Endothelial cell (in vitro differentiated cells): ENCODE measurements at regions not wholly inside any gene's neighbourhood (a gene's known extent, or its start where the extent isn't known, plus 50 kb on each side); places are given as distances from the start of the nearest gene placed in this dataset.

ENCODE experiments used
- DNase-seq: peaks from one replicate; pipeline ENCODE4 v3.0.0; 2021; ENCODE audit warnings: low spot score
- H3K27ac Mint-ChIP-seq: one replicate; pipeline ENCODE4 v1.8.0; 2021; ENCODE audit warnings: mixed read lengths, inconsistent platforms; ENCODE audit not compliant: unreplicated experiment
- H3K27me3 Mint-ChIP-seq: one replicate; pipeline ENCODE4 v1.8.0; 2021; ENCODE audit warnings: mild to moderate bottlenecking, moderate library complexity, mixed read lengths, inconsistent platforms; ENCODE audit not compliant: unreplicated experiment
- H3K36me3 Mint-ChIP-seq: one replicate; pipeline ENCODE4 v1.8.0; 2021; ENCODE audit warnings: mild to moderate bottlenecking, low read depth, mixed read lengths, inconsistent platforms; ENCODE audit not compliant: unreplicated experiment
- H3K4me1 Mint-ChIP-seq: one replicate; pipeline ENCODE4 v1.8.0; 2021; ENCODE audit warnings: mild to moderate bottlenecking, mixed read lengths, inconsistent platforms; ENCODE audit not compliant: unreplicated experiment
- H3K4me3 Mint-ChIP-seq: one replicate; pipeline ENCODE4 v1.8.0; 2021; ENCODE audit warnings: mild to moderate bottlenecking, mixed read lengths, inconsistent platforms; ENCODE audit not compliant: unreplicated experiment
- H3K9me3 Mint-ChIP-seq: one replicate; pipeline ENCODE4 v1.8.0; 2021; ENCODE audit warnings: mixed read lengths, inconsistent platforms; ENCODE audit not compliant: unreplicated experiment
- CTCF ChIP-seq: fragments of 200-600 bp; sonication (generic); IDR thresholded peaks from one replicate; pipeline ENCODE4 v1.5.0; 2021; ENCODE audit warnings: antibody characterized with exemption; ENCODE audit not compliant: unreplicated experiment

GRCh38 chr22:47623066-47623762, 860.8 kb downstream of the TBC1D22A start:
- no peak for DNase-seq
- no peaks in the 10 kb centered on the region for H3K4me1 Mint-ChIP-seq
- TF ChIP-seq CTCF, result no peak
- H3K36me3 Mint-ChIP-seq, result peaks cover 3% of the 10 kb centered on the region
- peaks cover 9% of the 10 kb centered on the region for H3K27me3 Mint-ChIP-seq
- H3K27ac Mint-ChIP-seq, result no peak overlapping the region
- peaks cover 11% of the 10 kb centered on the region for H3K9me3 Mint-ChIP-seq
- no peak overlapping the region for H3K4me3 Mint-ChIP-seq

DNA sequence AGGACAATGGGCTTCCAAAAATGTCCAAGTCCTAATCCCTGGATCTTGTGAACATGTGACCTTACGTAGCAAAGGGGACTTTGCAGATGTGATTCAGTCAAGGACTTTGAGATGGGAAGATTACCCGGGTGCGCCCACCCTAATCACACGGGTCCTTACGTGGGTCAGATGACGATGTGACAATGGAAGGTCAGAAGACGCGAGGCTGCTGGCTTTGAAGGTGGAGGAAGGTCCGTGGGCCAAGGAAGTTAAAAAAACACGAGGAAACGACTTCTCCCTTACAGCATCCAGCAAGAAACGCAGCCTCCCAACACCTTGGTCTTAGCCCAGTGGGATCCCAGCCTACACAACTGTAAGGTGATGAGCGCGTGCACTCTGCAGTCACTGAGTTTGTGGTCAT, 860.1 kb downstream of the TBC1D22A start:
- H3K4me1 Mint-ChIP-seq, result no peaks in the 10 kb centered on the region
- no peak for DNase-seq
- H3K27ac Mint-ChIP-seq, result no peak overlapping the region
- H3K9me3 Mint-ChIP-seq, result peaks cover 11% of the 10 kb centered on the region
- H3K27me3 Mint-ChIP-seq, result peaks cover 9% of the 10 kb centered on the region
- H3K36me3 Mint-ChIP-seq, result peaks cover 3% of the 10 kb centered on the region
- no peak for TF ChIP-seq CTCF
- no peak overlapping the region for H3K4me3 Mint-ChIP-seq

- H3K27me3 Mint-ChIP-seq, result peaks cover 9% of the 10 kb centered on the region
- peaks cover 11% of the 10 kb centered on the region for H3K9me3 Mint-ChIP-seq
- no peak overlapping the region for H3K4me3 Mint-ChIP-seq
- H3K27ac Mint-ChIP-seq, result no peak overlapping the region
- peaks cover 3% of the 10 kb centered on the region for H3K36me3 Mint-ChIP-seq
- no peak for TF ChIP-seq CTCF
- H3K4me1 Mint-ChIP-seq, result no peaks in the 10 kb centered on the region
- no peak for DNase-seq
Observed at GRCh38 chr22:47621253-47621652, 858.8 kb downstream of the TBC1D22A start.

- TF ChIP-seq CTCF, result no peak
- no peak for DNase-seq
- Mint-ChIP-seq H3K9me3 (peaks cover 18% of the 10 kb centered on the region), H3K36me3 (peaks cover 4% of the 10 kb centered on the region), H3K27ac (no peak overlapping the region), H3K4me1 (no peaks in the 10 kb centered on the region), H3K4me3 (no peak overlapping the region), H3K27me3 (peaks cover 9% of the 10 kb centered on the region)
Observed at GRCh38 chr22:47620391-47620790, 857.9 kb downstream of the TBC1D22A start.

DNA sequence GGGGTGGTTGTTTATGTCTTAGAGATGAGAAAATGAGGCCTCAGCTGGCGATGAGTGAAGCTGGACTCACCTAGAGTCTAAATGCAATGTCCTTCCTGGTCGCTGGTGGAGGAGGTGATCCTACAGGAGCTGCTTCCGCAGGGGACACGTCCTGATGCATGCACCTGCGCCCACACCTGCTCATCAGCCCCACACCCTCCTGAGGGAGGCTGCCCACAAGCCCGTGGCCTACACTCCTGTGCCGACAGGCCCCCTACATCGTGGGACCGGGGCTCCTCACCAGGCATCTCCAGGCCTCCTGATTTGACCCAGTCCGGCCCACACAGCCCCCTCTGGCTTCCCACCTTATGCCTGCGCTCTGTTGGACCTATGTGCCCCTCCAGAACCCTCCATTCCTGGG, 857.2 kb downstream of the TBC1D22A start:
- Mint-ChIP-seq H3K27me3 (peaks cover 7% of the 10 kb centered on the region), H3K36me3 (peaks cover 3% of the 10 kb centered on the region), H3K27ac (no peak overlapping the region), H3K4me3 (no peak overlapping the region), H3K9me3 (peaks cover 20% of the 10 kb centered on the region), H3K4me1 (no peaks in the 10 kb centered on the region)
- no peak for TF ChIP-seq CTCF
- no peak for DNase-seq
